Testis (tissue), 2 donors: ENCODE measurements at regions not wholly inside any gene's neighbourhood (a gene's known extent, or its start where the extent isn't known, plus 50 kb on each side); places are given as distances from the start of the nearest gene placed in this dataset.

Experiments
- DNase-seq: peaks from one replicate; pipeline ENCODE4 v3.0.0-alpha.2; 2019
- H3K27ac ChIP-seq, 2 donors: fragments of 200-600 bp; sonication (generic); one replicate each; pipeline ENCODE4 v1.5.1; 2019
- H3K27me3 ChIP-seq: fragments of 200-600 bp; sonication (generic); one replicate; pipeline ENCODE4 v1.5.1; 2019
- H3K36me3 ChIP-seq: fragments of 200-600 bp; sonication (generic); one replicate; pipeline ENCODE4 v1.5.1; 2017; ENCODE audit warnings: low read depth; ENCODE audit errors: missing control alignments
- H3K4me1 ChIP-seq: fragments of 200-600 bp; sonication (generic); one replicate; pipeline ENCODE4 v1.5.1; 2019
- H3K4me3 ChIP-seq, 2 donors: fragments of 200-600 bp; sonication (generic); one replicate each; pipeline ENCODE4 v1.5.1; 2017 to 2019
- H3K9me3 ChIP-seq: fragments of 200-600 bp; sonication (generic); one replicate; pipeline ENCODE4 v1.5.1; 2017
- CTCF ChIP-seq, 3 experiments: fragments of 450-650 bp in 2 of 3; fragments of 200-600 bp in 1 of 3; sonication (generic) in 1 of 3; IDR thresholded peaks; one replicate each; pipeline ENCODE4 v1.5.1; 2016 to 2019; ENCODE audit warnings: antibody characterized with exemption in 3 of 3, mild to moderate bottlenecking in 2 of 3, moderate library complexity in 1 of 3
- POLR2A ChIP-seq: fragments of 450-650 bp; IDR thresholded peaks from one replicate; pipeline ENCODE4 v1.6.1; 2017; ENCODE audit warnings: antibody characterized with exemption, mild to moderate bottlenecking, moderate library complexity
- WGBS, 2 donors: methylation state at CpG; one replicate each; pipeline ENCODE4 v1.1.5; 2018; 5-methylcytosine and 5-hydroxymethylcytosine counted together
- intact Hi-C: fragments of 100-400 bp; cut with DNase I; formaldehyde crosslinking; loops from one replicate; pipeline ENCODE4 v1.15.1; 2023; ENCODE audit warnings: low total_unique reads

- no peaks in the 10 kb centered on the region for H3K4me1 ChIP-seq
- no peaks in the 10 kb centered on the region for H3K9me3 ChIP-seq
- H3K27me3 ChIP-seq, result no peaks in the 10 kb centered on the region
- 72 to 92% methylated on average over 1 of the region's 1 CpG for WGBS, 2 donors
- DNase-seq, result no peak
- no peak for TF ChIP-seq POLR2A
- no peak for TF ChIP-seq CTCF (IDR thresholded peaks at IDR 0.05)
- H3K36me3 ChIP-seq, result no peaks in the 10 kb centered on the region
- H3K4me3 ChIP-seq, result no peak overlapping the region
- intact Hi-C loops, result no loop called here
- H3K27ac ChIP-seq, result no peak overlapping the region
These were observed 105.5 kb upstream of the PARD3 start for GRCh38 chr10:34920578-34920977.

- H3K9me3 ChIP-seq, result no peaks in the 10 kb centered on the region
- WGBS, 2 donors, result 66 to 71% methylated on average over 14 of the region's 14 CpGs
These were observed 103.8 kb upstream of the PARD3 start for GRCh38 chr10:34918776-34919315.

GRCh38 chr10:34918060-34918775 lies 103.1 kb upstream of the PARD3 start:
- intact Hi-C loops, result no loop called here
- Histone ChIP-seq H3K4me3 (no peak overlapping the region), H3K27ac (no peak overlapping the region), H3K9me3 (no peaks in the 10 kb centered on the region), H3K4me1 (no peaks in the 10 kb centered on the region), H3K27me3 (no peaks in the 10 kb centered on the region), H3K36me3 (no peaks in the 10 kb centered on the region)
- TF ChIP-seq POLR2A (no peak), CTCF (IDR thresholded peaks at IDR 0.05) (no peak)
- 58 to 65% methylated on average over 17 to 21 of the region's 21 CpGs for WGBS, 2 donors
- DNase-seq, result no peak

More at GRCh38 chr10:34918776-34919315, 103.8 kb upstream of the PARD3 start:
- intact Hi-C loops, result no loop called here
- Histone ChIP-seq H3K27ac (no peak overlapping the region), H3K4me3 (no peak overlapping the region), H3K27me3 (no peaks in the 10 kb centered on the region), H3K36me3 (no peaks in the 10 kb centered on the region), H3K4me1 (no peaks in the 10 kb centered on the region)
- TF ChIP-seq CTCF (IDR thresholded peaks at IDR 0.05) (no peak), POLR2A (no peak)
- DNase-seq, result no peak

- no peaks in the 10 kb centered on the region for H3K4me1 ChIP-seq
- no peak overlapping the region for H3K4me3 ChIP-seq
- H3K9me3 ChIP-seq, result no peaks in the 10 kb centered on the region
- WGBS, 2 donors, result 50 to 63% methylated on average over 3 of the region's 3 CpGs
- H3K36me3 ChIP-seq, result no peaks in the 10 kb centered on the region
- H3K27ac ChIP-seq, result no peak overlapping the region
- intact Hi-C loops, result no loop called here
- no peak for DNase-seq
- no peaks in the 10 kb centered on the region for H3K27me3 ChIP-seq
- TF ChIP-seq POLR2A (no peak), CTCF (IDR thresholded peaks at IDR 0.05) (no peak)
These were observed 101.2 kb upstream of the PARD3 start for GRCh38 chr10:34916314-34916713.

- Histone ChIP-seq H3K27ac (no peak overlapping the region), H3K4me1 (peaks cover 8% of the 10 kb centered on the region), H3K36me3 (no peaks in the 10 kb centered on the region), H3K9me3 (no peaks in the 10 kb centered on the region), H3K27me3 (no peaks in the 10 kb centered on the region), H3K4me3 (no peak overlapping the region)
- no peak for DNase-seq
- intact Hi-C loops, result no loop called here
- WGBS, 2 donors, result 92 to 94% methylated on average over 5 of the region's 5 CpGs
- no peak for TF ChIP-seq CTCF (IDR thresholded peaks at IDR 0.05)
- no peak for TF ChIP-seq POLR2A
These were observed 97.7 kb upstream of the PARD3 start for GRCh38 chr10:34912771-34913170.
